SH-SY5Y (cell line): ENCODE measurements at regions not wholly inside any gene's neighbourhood (a gene's known extent, or its start where the extent isn't known, plus 50 kb on each side); places are given as distances from the start of the nearest gene placed in this dataset.

Experiments
- GATA2 ChIP-seq: IDR thresholded peaks from 2 replicates; pipeline ENCODE4 v1.6.1; 2011; ENCODE audit warnings: mild to moderate bottlenecking, low read depth, low read length
- GATA3 ChIP-seq: IDR thresholded peaks from 2 replicates; pipeline ENCODE4 v1.6.1; 2011; ENCODE audit warnings: low read depth, mild to moderate bottlenecking, low read length, moderate library complexity

DNA sequence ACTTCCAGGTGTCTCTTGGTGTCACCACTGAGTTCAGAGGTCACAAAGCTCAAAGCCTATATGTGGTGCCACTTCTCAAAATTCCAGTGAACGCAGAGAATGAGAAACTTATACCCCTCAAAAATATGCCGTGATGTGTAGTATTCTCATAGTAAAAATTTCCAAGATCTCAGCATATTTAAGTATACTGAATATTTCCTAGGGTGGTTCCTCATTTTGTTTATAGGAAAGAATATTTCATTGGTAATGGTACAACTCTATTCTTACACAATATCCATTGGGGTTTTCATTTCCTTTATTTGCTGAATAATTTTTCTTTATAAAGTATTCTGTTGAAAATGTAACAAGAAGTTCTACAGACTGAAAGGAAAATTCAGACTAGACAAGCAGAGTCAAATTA, 58.9 kb upstream of the ADO start:
- TF ChIP-seq GATA2 (no peak), GATA3 (no peak)
